ENCODE measurements at regions not wholly inside any gene's neighbourhood (a gene's known extent, or its start where the extent isn't known, plus 50 kb on each side); places are given as distances from the start of the nearest gene placed in this dataset.

DNA sequence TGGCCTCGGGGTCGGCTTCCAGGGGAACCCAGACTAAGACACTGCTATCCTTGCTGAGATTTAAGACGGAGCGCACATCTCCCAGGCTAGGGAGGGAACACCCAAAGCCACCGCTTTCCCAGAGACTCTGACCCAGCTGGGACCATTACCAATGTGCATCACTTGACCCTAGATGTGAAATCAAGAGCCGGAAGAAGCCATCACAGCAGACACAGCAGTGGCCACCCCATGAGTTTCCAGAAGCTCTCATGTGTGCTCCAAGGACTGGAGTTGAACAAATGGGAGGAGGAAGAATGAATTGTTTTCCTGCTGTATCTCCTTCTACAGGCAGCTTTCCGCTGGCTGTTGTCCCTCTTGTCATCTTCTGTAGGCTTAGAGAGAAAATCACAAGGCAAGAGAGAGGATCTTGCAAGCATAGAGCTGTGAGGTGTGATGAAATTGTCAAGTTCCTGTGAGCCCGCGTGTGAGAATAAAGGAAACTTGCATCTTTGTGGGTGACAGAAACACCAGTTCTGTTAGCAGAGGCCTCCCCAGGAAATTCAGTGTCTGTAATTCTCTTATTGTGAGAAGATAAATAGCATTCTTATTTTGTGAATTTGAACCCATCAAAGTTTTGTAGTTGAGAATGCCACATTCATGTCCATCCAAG, 711.8 kb downstream of the UQCRFS1 start:
- intact Hi-C loops (cut with micrococcal nuclease; ENCODE audit: unreplicated experiment): no loop called here
- ATAC-seq (no peak), FAIRE-seq (no peak), DNase-seq (ENCODE audit: low read depth, low spot score) (no peak)
- in situ Hi-C loops (cut with MboI): no loop called here
- 36% methylated on average over 9 of the region's 9 CpGs for WGBS (ENCODE audit: insufficient coverage, insufficient replicate concordance, low lambda C conversion rate, missing lambda C conversion rate)
- BruUV-seq (replicated peaks): no TSS peak
- Histone ChIP-seq H4K20me1 (ENCODE audit: control insufficient read depth, insufficient read depth) (no peaks in the 10 kb centered on the region), H3K4me1 (ENCODE audit: control insufficient read depth, insufficient read depth, low read length) (no peaks in the 10 kb centered on the region), H2AFZ (ENCODE audit: control insufficient read depth, low read depth, low read length) (no peak overlapping the region), H3K36me3 (ENCODE audit: control insufficient read depth in 2 of 2, insufficient read depth in 2 of 2, low read length in 1 of 2) (no peaks in the 10 kb centered on the region), H3K79me2 (ENCODE audit: control insufficient read depth, insufficient read depth, low read length) (no peaks in the 10 kb centered on the region), H3K27ac (ENCODE audit: control insufficient read depth, insufficient read depth) (no peak overlapping the region), H3K27me3 (replicated peaks in 1 of 2; ENCODE audit: control insufficient read depth in 2 of 2, insufficient read depth in 2 of 2, low read length in 1 of 2) (no peaks in the 10 kb centered on the region), H3K9ac (ENCODE audit: control insufficient read depth, insufficient read depth, low read length) (no peak overlapping the region), H3K4me3 (no peak overlapping the region), H3K9me3 (replicated peaks; ENCODE audit: control insufficient read depth, insufficient read depth, low read length) (no peaks in the 10 kb centered on the region; the same call in 2 of the 3 replicates), H3K4me2 (ENCODE audit: control insufficient read depth, insufficient read depth) (no peak overlapping the region)
- TF ChIP-seq BHLHE40 (IDR thresholded peaks at IDR 0.05; ENCODE audit: borderline replicate concordance in 1 of 2, low read depth in 2 of 2, low read length in 1 of 2) (no peak), MAX (IDR thresholded peaks at IDR 0.05; ENCODE audit: low read depth, low read length) (no peak), PML (IDR thresholded peaks at IDR 0.05; ENCODE audit: low read length) (no peak), JUND (IDR thresholded peaks at IDR 0.05; ENCODE audit: low read depth, low read length) (no peak), SMAD1 (IDR thresholded peaks at IDR 0.05; ENCODE audit: low read depth, partially characterized antibody) (no peak), CBX5 (IDR thresholded peaks at IDR 0.05; ENCODE audit: low read depth) (no peak), NKRF (conservative IDR thresholded peaks at IDR 0.05) (no peak), POLR2A (IDR thresholded peaks at IDR 0.05; ENCODE audit: low read depth, low read length) (no peak), BACH1 (IDR thresholded peaks at IDR 0.05; ENCODE audit: borderline replicate concordance) (no peak), IRF4 (IDR thresholded peaks at IDR 0.05; ENCODE audit: low read depth, low read length) (no peak), STAT1 (conservative IDR thresholded peaks at IDR 0.05) (no peak), MTA2 (IDR thresholded peaks at IDR 0.05; ENCODE audit: low read depth) (no peak), SMAD5 (IDR thresholded peaks at IDR 0.05; ENCODE audit: low read depth) (no peak), ZNF622 (IDR thresholded peaks at IDR 0.05) (no peak), CREM (IDR thresholded peaks at IDR 0.05; ENCODE audit: low read depth) (no peak), WRNIP1 (IDR thresholded peaks at IDR 0.05; ENCODE audit: borderline replicate concordance, low read depth, low read length) (no peak), ZNF217 (IDR thresholded peaks at IDR 0.05) (no peak), TCF12 (IDR thresholded peaks at IDR 0.05; ENCODE audit: low read depth, low read length) (no peak)
- TF ChIP-seq, protein P1, sequence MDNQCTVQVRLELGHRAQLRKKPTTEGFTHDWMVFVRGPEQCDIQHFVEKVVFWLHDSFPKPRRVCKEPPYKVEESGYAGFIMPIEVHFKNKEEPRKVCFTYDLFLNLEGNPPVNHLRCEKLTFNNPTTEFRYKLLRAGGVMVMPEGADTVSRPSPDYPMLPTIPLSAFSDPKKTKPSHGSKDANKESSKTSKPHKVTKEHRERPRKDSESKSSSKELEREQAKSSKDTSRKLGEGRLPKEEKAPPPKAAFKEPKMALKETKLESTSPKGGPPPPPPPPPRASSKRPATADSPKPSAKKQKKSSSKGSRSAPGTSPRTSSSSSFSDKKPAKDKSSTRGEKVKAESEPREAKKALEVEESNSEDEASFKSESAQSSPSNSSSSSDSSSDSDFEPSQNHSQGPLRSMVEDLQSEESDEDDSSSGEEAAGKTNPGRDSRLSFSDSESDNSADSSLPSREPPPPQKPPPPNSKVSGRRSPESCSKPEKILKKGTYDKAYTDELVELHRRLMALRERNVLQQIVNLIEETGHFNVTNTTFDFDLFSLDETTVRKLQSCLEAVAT (IDR thresholded peaks at IDR 0.05): no peak
- TF ChIP-seq, protein P2, sequence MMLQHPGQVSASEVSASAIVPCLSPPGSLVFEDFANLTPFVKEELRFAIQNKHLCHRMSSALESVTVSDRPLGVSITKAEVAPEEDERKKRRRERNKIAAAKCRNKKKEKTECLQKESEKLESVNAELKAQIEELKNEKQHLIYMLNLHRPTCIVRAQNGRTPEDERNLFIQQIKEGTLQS (IDR thresholded peaks at IDR 0.05; ENCODE audit: borderline replicate concordance, extremely low read depth, low read depth, low read length): no peak
- ChIA-PET SMC1A (ENCODE audit: uncharacterized antibody, unreplicated experiment) (interaction anchor here (1.1 to 3.9 kb wide), 10 partner anchors 10 to 93 kb away, joined by 3 to 23 read pairs (median 4); no protein-coding TSS in a partner anchor), CTCF (interaction anchor here (1.1 to 1.4 kb wide), 2 partner anchors 11 to 18 kb away, joined by 3 to 4 read pairs; no protein-coding TSS in a partner anchor), RAD21 (ENCODE audit: unreplicated experiment) (interaction anchor here (1.2 to 3.9 kb wide), 9 partner anchors 11 to 42 kb away, joined by 3 to 17 read pairs (median 4); no protein-coding TSS in a partner anchor), POLR2A (interaction anchor here (0.7 kb wide), 1 partner anchor 28 kb away, joined by 4 read pairs; no protein-coding TSS in a partner anchor)
